HG03469 (cell line): ENCODE measurements at regions not wholly inside any gene's neighbourhood (a gene's known extent, or its start where the extent isn't known, plus 50 kb on each side); places are given as distances from the start of the nearest gene placed in this dataset.
"Not testable (repeated sequence)": the region's sequence is repeated elsewhere in the genome, so short reads cannot be mapped to it uniquely, and the experiment has no call there.

ENCODE experiments used
- ATAC-seq: cut with Tn5 transposase; IDR thresholded peaks from one replicate; pipeline ENCODE4 v1.9.1; 2021; ENCODE audit warnings: mild to moderate bottlenecking, moderate library complexity, moderate number of reproducible peaks; ENCODE audit not compliant: unreplicated experiment

DNA sequence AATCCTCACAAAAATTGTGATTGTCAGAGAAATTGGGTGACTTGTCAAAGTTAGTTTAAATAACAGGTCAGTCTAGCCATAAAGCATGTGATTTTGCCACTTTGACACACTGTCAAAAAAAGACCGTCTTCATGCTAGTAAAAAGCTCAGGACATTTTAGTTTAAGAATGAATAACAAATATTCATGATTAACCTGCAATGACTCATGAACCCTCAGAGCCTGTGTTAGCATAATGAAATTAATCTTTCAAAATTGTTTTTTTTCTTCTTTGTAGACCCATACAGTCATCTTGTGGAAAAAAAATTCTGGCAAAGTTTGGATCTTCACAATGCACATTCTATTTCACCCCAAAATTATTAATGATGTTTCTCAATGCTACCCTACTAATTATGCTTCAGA, 255.2 kb upstream of the POT1 start:
- no peak for ATAC-seq

GRCh38 chr7:125181569-125182267, 252.1 kb upstream of the POT1 start:
- not testable (repeated sequence) for ATAC-seq

DNA sequence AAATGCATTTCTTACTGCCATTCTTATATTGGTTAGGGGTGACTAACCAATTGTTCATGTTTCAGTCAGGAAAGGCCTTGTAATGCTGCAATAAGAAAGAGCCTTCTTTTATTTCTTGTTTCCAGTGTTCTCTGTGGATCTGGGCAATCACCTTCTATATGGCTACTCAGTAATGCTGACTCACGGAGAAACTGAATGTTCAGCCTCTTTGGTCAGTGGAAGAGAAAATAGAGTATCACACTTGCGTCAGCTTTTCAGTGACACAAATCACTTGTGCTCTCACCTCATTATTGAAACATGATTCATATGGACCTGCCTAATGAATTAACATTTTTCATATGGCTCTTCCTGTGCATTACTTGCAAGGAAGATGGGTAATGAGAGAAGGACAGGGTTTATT, 243.9 kb upstream of the POT1 start:
- ATAC-seq: no peak

DNA sequence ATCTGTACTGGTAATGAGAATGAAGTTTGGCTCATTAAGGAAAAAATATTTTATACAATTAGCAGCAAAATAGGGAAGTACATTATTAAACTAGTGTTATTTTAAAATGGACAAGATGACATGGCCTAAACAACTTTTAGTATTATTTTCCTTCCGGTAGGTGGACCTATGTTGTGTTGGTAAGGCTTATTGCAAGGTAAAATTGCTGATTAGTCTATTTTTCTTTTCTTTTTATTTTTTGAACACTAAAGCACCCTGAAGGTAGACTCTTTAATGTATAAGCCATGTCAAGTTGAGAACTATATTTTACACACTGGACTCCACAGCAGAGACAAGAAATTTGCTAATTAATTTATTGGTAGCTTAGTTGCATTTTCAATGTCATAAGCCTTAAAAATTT, 239.5 kb upstream of the POT1 start:
- ATAC-seq: no peak

DNA sequence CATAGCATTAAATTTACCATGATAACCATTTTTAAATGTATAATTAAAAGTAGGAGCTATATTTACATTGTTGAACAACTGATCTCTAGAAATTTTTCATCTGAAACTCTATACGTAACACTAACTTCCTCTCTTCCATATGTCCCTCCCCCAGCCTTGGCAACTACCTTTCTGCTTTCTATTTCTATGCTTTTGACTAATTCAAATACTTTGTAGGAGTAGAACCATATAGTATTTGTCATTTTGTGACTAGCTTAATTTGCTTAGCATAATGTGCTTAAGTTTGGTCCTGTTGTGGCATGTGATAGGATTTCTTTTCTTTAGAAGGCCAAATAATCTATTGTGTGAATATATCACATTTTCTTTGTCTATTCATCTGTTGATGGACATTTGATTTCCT, 225.3 kb upstream of the POT1 start:
- ATAC-seq: no peak

GRCh38 chr7:125149151-125149550, 219.5 kb upstream of the POT1 start:
- no peak for ATAC-seq

- no peak for ATAC-seq
These were observed 217.4 kb upstream of the POT1 start for GRCh38 chr7:125147047-125147446.

GRCh38 chr7:125136755-125137532, 207.3 kb upstream of the POT1 start:
- no peak for ATAC-seq

- no peak for ATAC-seq
These were observed 206.7 kb upstream of the POT1 start for GRCh38 chr7:125136341-125136740.

DNA sequence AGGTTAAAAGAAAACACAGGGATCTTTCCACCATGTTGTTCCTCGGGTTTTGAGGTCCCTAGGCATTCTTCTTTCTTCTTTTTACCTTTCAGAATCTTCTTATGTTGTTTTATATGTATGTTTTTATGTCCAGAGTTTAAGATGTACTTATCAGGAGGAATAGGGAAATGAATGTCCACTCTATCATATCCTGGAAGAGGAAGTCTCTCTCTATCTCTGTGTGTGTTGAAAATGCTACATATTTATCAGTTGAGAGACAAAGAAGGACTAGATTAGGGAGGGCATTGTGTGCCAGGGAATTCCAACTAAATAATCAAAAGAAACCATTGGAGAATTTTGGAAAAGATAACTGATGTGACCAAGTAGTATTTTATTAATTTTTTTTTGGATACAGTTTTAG, 200.5 kb upstream of the POT1 start:
- no peak for ATAC-seq

DNA sequence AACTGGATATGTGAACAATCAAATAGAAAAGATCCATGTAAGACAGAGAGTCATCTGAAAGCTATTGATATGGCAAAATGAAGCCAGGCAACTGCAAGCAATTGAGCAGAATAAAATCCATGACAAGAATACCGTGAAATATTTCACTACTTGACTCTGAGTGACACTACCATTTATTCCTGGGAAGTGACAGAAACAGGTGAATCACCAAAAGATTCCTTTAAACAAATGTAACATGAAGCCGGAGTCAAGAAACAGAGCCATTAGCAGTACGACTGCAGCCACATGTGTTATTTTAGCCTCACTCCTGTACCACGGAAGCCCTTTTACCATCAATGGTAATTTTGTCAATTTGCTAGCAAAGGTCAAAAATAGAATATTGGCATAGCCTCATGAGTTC, 197.7 kb upstream of the POT1 start:
- ATAC-seq: no peak

DNA sequence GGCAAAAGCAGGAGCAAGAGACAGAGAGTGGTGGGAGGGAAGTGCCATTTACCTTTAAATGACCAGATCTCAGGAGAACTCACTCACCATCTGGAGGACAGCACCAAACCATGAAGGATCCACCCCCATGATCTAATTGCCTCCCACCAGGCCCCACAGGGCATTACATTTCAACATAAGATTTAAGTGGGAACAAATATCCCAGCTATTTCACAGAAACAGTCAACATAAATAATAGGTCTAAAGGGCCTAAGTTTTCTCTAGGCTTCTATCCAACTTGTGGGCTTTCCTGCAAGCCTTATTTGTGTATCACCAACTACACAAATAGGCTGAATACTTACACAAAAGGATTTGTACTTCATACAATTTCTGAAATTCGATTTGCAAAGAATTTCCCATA, 196.8 kb upstream of the POT1 start:
- no peak for ATAC-seq

DNA sequence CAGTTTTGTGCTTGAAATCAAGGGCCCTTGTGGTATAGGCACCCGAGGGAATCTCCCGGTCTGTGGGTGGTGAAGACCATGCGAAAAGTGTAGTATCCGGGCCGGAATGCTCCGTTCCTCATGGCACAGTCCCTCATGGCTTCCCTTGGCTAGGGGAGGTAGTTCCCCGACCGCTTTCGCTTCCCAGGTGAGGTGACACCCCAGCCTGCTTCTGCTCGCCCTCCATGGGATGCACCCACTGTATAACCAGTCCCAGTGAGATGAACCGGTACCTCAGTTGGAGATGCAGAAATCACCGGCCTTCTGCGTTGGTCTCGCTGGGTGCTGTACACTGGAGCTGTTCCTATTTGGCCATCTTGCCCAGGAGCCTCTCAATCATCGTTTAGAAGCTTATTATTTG, 195.7 kb upstream of the POT1 start:
- ATAC-seq: no peak

- no peak for ATAC-seq
These were observed 192.5 kb upstream of the POT1 start for GRCh38 chr7:125122173-125122572.

- ATAC-seq: no peak
These were observed 190.0 kb upstream of the POT1 start for GRCh38 chr7:125119559-125120115.

- no peak for ATAC-seq
These were observed 188.8 kb upstream of the POT1 start for GRCh38 chr7:125118444-125118843.

- ATAC-seq: no peak
These were observed 183.2 kb upstream of the POT1 start for GRCh38 chr7:125112850-125113249.

GRCh38 chr7:125099519-125099918, 169.9 kb upstream of the POT1 start:
- ATAC-seq: no peak

DNA sequence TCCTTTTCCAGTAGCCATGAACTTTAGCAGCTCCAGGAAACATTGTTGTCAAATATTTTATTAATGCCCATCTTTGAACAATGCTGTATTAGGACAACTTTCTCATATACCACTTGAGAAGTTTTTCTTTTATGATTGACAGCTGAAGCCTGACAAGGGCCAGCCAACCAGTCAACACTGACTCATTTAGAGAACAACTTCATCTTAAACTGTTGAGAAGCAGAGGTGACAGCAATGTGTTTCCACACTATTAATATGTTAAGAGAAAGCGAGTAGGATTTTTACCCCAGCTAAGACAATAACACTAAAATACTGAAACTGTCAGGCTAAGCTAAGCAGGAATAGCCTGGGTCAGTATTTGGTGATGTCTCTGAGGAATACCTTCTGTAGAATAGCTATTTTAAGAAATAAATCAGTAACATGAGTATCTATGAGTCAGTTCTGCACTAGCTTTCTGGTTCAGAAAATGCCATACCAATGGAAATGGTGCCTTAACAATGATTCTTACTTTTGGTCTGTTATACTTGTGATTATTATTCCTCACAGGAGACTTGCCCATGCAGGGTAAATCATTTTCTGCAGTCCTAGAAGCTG, 168.8 kb upstream of the POT1 start:
- peak; percentile 84 for ATAC-seq

DNA sequence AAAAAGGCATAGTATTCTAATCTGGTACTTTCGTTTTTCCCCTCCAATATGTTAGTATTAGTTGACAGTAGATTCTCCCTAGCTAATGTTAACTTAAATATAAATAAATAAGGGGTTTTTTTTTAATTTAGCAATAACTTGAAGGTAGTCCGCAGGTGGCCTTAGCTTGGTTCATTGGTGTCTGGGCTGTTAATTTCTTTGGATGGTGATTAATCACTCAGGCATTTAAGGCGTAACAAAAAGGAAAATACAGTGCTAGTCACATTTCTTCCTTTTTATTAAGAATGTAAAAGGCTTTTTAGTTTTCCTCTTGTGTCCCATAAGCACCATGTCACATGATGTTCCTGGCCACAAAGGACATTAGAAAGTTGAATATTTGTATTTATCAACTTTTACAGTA, 161.0 kb upstream of the POT1 start:
- ATAC-seq: no peak

GRCh38 chr7:125089171-125089570, 159.5 kb upstream of the POT1 start:
- ATAC-seq: no peak

DNA sequence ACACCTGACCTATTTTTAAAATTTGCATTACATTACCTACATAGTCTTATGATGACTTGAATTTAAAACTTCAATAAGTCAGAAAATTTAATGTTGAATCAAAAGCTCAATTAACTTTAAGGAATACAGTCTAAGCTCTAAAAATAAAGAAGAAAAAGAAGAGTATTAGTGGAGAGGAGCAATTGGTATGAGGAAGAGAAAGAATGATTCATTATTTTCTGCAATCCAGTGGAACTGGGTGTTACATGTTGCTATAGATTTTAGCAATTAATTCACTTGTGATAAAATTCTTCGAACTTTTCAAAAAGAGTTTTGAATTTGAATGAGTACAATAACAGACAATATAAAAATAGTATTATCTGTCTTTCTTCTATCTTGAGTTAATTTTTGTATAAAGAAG, 158.9 kb upstream of the POT1 start:
- no peak for ATAC-seq
